ENCODE measurements at regions not wholly inside any gene's neighbourhood (a gene's known extent, or its start where the extent isn't known, plus 50 kb on each side); places are given as distances from the start of the nearest gene placed in this dataset.

DNA sequence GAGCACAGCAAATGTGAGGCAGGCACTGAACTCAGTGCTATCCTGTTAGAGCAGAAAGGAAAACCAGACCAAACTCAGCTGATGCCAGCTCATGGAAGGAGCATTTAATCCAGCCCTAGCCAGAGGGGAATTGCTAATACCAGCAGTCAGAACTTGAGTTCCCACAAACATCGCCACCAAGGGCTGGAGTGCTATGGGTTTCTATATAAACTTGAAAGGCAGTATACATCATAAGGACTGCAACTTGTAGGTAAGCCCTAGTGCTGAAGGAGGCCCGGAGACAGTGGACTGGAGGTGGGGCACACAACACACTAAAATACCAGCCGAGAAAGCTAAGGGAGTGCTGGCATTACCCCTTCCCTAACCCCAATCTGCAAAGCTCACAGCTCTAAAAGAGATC is 440.2 kb downstream of the PRR32 start:
- ATAC-seq (ENCODE audit: insufficient read depth, low read depth) (no peak), DNase-seq (no peak)
- Histone ChIP-seq H3K9me3 (ENCODE audit: insufficient read depth, low read length, severe bottlenecking) (no peaks in the 10 kb centered on the region), H2AFZ (ENCODE audit: low read depth, low read length) (no peak overlapping the region), H3K27me3 (ENCODE audit: insufficient read depth, low read length, poor library complexity) (no peaks in the 10 kb centered on the region), H3K4me3 (ENCODE audit: low read depth in 1 of 2, low read length in 2 of 2) (no peak overlapping the region), H3K36me3 (ENCODE audit: insufficient read depth, low read length) (no peaks in the 10 kb centered on the region), H3K27ac (ENCODE audit: low read length) (no peak overlapping the region), H3K9ac (ENCODE audit: low read depth, low read length) (no peak overlapping the region), H3K79me2 (ENCODE audit: insufficient read depth, low read length) (no peaks in the 10 kb centered on the region), H3K4me1 (ENCODE audit: insufficient read depth, low read length) (no peaks in the 10 kb centered on the region), H3K4me2 (ENCODE audit: insufficient read depth, low read length) (no peak overlapping the region), H4K20me1 (ENCODE audit: insufficient read depth, low read length) (no peaks in the 10 kb centered on the region)
- TF ChIP-seq, protein P1, sequence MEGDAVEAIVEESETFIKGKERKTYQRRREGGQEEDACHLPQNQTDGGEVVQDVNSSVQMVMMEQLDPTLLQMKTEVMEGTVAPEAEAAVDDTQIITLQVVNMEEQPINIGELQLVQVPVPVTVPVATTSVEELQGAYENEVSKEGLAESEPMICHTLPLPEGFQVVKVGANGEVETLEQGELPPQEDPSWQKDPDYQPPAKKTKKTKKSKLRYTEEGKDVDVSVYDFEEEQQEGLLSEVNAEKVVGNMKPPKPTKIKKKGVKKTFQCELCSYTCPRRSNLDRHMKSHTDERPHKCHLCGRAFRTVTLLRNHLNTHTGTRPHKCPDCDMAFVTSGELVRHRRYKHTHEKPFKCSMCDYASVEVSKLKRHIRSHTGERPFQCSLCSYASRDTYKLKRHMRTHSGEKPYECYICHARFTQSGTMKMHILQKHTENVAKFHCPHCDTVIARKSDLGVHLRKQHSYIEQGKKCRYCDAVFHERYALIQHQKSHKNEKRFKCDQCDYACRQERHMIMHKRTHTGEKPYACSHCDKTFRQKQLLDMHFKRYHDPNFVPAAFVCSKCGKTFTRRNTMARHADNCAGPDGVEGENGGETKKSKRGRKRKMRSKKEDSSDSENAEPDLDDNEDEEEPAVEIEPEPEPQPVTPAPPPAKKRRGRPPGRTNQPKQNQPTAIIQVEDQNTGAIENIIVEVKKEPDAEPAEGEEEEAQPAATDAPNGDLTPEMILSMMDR (IDR thresholded peaks at IDR 0.05; ENCODE audit: borderline replicate concordance, extremely low read depth, low read length, poor library complexity, severe bottlenecking) = no peak
- no peak for TF ChIP-seq EZH2 (IDR thresholded peaks at IDR 0.05; ENCODE audit: borderline replicate concordance, low read depth, low read length, severe bottlenecking)

DNA sequence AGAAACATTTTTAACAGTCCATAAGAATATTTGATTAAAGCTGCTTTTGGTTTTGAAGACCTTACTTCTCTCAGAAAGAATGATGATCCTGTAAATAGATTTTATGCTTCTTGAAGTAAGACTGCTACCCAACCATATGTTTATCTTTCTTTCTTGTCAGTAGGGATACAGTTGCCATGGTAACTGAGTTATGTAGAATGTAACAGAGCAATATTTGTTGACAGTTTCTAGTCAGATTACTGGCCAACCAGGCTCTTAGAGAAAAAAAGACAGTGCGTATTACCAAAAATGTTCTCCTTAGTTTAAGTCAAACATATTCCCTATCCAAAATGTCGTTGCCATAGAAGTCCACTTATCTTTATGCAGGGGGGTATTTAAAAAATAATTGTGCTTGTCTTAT is 456.8 kb downstream of the PRR32 start:
- no peaks in the 10 kb centered on the region for H3K4me1 ChIP-seq (ENCODE audit: insufficient read depth, low read length)
- H3K9me3 ChIP-seq (ENCODE audit: insufficient read depth, low read length, severe bottlenecking) = no peaks in the 10 kb centered on the region
- H4K20me1 ChIP-seq (ENCODE audit: insufficient read depth, low read length) = no peaks in the 10 kb centered on the region
- H3K9ac ChIP-seq (ENCODE audit: low read depth, low read length) = no peak overlapping the region
- no peaks in the 10 kb centered on the region for H3K36me3 ChIP-seq (ENCODE audit: insufficient read depth, low read length)
- no peaks in the 10 kb centered on the region for H3K79me2 ChIP-seq (ENCODE audit: insufficient read depth, low read length)
- no peak overlapping the region for H3K27ac ChIP-seq (ENCODE audit: low read length)
- no peak overlapping the region for H3K4me3 ChIP-seq (ENCODE audit: low read depth in 1 of 2, low read length in 2 of 2)
- DNase-seq = no peak
- no peak for ATAC-seq (ENCODE audit: insufficient read depth, low read depth)
- H3K4me2 ChIP-seq (ENCODE audit: insufficient read depth, low read length) = no peak overlapping the region
- no peaks in the 10 kb centered on the region for H3K27me3 ChIP-seq (ENCODE audit: insufficient read depth, low read length, poor library complexity)
- TF ChIP-seq, protein P1 (IDR thresholded peaks at IDR 0.05; ENCODE audit: borderline replicate concordance, extremely low read depth, low read length, poor library complexity, severe bottlenecking) = no peak
- TF ChIP-seq EZH2 (IDR thresholded peaks at IDR 0.05; ENCODE audit: borderline replicate concordance, low read depth, low read length, severe bottlenecking) = no peak
- no peak overlapping the region for H2AFZ ChIP-seq (ENCODE audit: low read depth, low read length)

DNA sequence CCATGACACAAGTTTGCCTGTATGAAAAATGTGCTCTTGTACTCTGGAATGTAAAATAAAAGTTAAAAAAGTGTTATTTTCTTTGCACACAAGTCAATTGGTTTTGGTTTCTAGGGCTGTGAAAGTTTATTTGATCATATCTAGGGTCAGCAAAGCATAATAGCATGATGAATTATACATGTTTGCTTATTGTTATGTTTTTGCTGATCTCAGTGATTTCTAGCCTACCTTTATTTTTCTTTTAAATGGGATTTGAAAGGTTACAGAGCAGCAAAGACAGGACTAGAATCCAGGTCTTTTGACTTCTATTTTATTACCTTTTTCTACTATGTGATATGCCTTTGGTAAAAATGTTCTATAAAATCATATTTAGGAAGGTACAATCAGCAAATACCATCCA is 481.0 kb downstream of the PRR32 start:
- no peak overlapping the region for H3K27ac ChIP-seq (ENCODE audit: low read length)
- no peak overlapping the region for H2AFZ ChIP-seq (ENCODE audit: low read depth, low read length)
- no peaks in the 10 kb centered on the region for H3K9me3 ChIP-seq (ENCODE audit: insufficient read depth, low read length, severe bottlenecking)
- H3K79me2 ChIP-seq (ENCODE audit: insufficient read depth, low read length) = no peaks in the 10 kb centered on the region
- no peak overlapping the region for H3K9ac ChIP-seq (ENCODE audit: low read depth, low read length)
- ATAC-seq (ENCODE audit: insufficient read depth, low read depth) (no peak), DNase-seq (no peak)
- no peaks in the 10 kb centered on the region for H3K36me3 ChIP-seq (ENCODE audit: insufficient read depth, low read length)
- no peaks in the 10 kb centered on the region for H3K4me1 ChIP-seq (ENCODE audit: insufficient read depth, low read length)
- H3K4me3 ChIP-seq (ENCODE audit: low read depth in 1 of 2, low read length in 2 of 2) = no peak overlapping the region
- H3K4me2 ChIP-seq (ENCODE audit: insufficient read depth, low read length) = no peak overlapping the region
- H4K20me1 ChIP-seq (ENCODE audit: insufficient read depth, low read length) = no peaks in the 10 kb centered on the region
- no peaks in the 10 kb centered on the region for H3K27me3 ChIP-seq (ENCODE audit: insufficient read depth, low read length, poor library complexity)
- no peak for TF ChIP-seq EZH2 (IDR thresholded peaks at IDR 0.05; ENCODE audit: borderline replicate concordance, low read depth, low read length, severe bottlenecking)
- TF ChIP-seq, protein P1 (IDR thresholded peaks at IDR 0.05; ENCODE audit: borderline replicate concordance, extremely low read depth, low read length, poor library complexity, severe bottlenecking) = no peak

DNA sequence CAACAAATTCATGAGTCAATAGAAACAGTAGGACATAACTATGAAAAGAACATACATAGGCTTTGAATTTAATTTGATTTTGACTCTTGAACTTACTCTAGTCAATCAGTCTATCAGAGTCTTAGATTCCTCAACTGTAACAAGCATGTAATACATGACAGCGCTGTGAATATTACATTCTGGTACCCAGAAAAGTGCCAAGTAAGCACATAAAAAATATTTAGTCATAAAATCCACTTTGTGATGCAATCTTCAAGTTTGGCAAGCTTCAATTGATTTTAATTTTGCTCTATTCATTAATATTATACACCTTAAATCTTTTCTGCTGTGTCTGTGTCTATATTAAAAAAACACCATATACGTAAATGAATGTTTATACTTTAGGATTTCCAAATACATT is 483.3 kb downstream of the PRR32 start:
- DNase-seq (no peak), ATAC-seq (ENCODE audit: insufficient read depth, low read depth) (no peak)
- TF ChIP-seq, protein P1 (IDR thresholded peaks at IDR 0.05; ENCODE audit: borderline replicate concordance, extremely low read depth, low read length, poor library complexity, severe bottlenecking) = no peak
- no peak for TF ChIP-seq EZH2 (IDR thresholded peaks at IDR 0.05; ENCODE audit: borderline replicate concordance, low read depth, low read length, severe bottlenecking)
- Histone ChIP-seq H3K79me2 (ENCODE audit: insufficient read depth, low read length) (no peaks in the 10 kb centered on the region), H3K9ac (ENCODE audit: low read depth, low read length) (no peak overlapping the region), H4K20me1 (ENCODE audit: insufficient read depth, low read length) (no peaks in the 10 kb centered on the region), H3K27ac (ENCODE audit: low read length) (no peak overlapping the region), H3K27me3 (ENCODE audit: insufficient read depth, low read length, poor library complexity) (no peaks in the 10 kb centered on the region), H2AFZ (ENCODE audit: low read depth, low read length) (no peak overlapping the region), H3K4me3 (ENCODE audit: low read depth in 1 of 2, low read length in 2 of 2) (no peak overlapping the region), H3K36me3 (ENCODE audit: insufficient read depth, low read length) (no peaks in the 10 kb centered on the region), H3K4me2 (ENCODE audit: insufficient read depth, low read length) (no peak overlapping the region), H3K4me1 (ENCODE audit: insufficient read depth, low read length) (no peaks in the 10 kb centered on the region), H3K9me3 (ENCODE audit: insufficient read depth, low read length, severe bottlenecking) (no peaks in the 10 kb centered on the region)

All from DND-41 (cell line).